ENCODE measurements at regions not wholly inside any gene's neighbourhood (a gene's known extent, or its start where the extent isn't known, plus 50 kb on each side); places are given as distances from the start of the nearest gene placed in this dataset.

DNA sequence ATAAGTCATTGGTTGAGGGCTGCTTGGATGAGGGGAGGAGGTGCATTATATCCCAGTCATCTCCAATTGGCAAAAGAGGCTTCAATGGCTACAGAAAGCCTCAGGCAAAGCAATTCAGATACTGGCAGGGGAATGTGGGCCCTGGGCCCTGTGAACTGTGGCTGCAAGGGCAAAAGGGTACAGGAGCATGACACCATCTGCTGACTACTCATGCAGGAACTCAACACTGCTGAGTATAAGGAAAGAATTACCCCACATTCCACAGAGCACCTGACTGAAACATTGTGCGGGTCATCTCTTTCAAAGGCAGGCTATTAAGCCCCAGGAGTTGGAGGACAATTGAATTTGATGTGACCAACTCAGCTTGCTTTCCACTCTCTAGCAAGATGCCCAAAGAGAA lies 92.1 kb upstream of the SPTLC3 start:
- H3F3A ChIP-seq (ENCODE audit: insufficient read depth), result no peaks in the 10 kb centered on the region
- H3K36me3 ChIP-seq (ENCODE audit: low read length), result no peaks in the 10 kb centered on the region
- H2AFZ ChIP-seq (ENCODE audit: low read depth, low read length, severe bottlenecking), result no peak overlapping the region
- H3K4me3 ChIP-seq (ENCODE audit: insufficient read depth, low read length, poor library complexity, severe bottlenecking), result no peak overlapping the region
- no peak overlapping the region for H3K9ac ChIP-seq (ENCODE audit: low read length)
- H3K9me2 ChIP-seq (replicated peaks; ENCODE audit: insufficient read depth, low read length), result no peaks in the 10 kb centered on the region
- TF ChIP-seq, protein P1, sequence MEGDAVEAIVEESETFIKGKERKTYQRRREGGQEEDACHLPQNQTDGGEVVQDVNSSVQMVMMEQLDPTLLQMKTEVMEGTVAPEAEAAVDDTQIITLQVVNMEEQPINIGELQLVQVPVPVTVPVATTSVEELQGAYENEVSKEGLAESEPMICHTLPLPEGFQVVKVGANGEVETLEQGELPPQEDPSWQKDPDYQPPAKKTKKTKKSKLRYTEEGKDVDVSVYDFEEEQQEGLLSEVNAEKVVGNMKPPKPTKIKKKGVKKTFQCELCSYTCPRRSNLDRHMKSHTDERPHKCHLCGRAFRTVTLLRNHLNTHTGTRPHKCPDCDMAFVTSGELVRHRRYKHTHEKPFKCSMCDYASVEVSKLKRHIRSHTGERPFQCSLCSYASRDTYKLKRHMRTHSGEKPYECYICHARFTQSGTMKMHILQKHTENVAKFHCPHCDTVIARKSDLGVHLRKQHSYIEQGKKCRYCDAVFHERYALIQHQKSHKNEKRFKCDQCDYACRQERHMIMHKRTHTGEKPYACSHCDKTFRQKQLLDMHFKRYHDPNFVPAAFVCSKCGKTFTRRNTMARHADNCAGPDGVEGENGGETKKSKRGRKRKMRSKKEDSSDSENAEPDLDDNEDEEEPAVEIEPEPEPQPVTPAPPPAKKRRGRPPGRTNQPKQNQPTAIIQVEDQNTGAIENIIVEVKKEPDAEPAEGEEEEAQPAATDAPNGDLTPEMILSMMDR (IDR thresholded peaks at IDR 0.05; ENCODE audit: insufficient read depth, low read length, poor library complexity, severe bottlenecking), result no peak
- no peak for TF ChIP-seq EZH2phosphoT487 (conservative IDR thresholded peaks at IDR 0.05; ENCODE audit: low read length)
- H3K4me2 ChIP-seq (ENCODE audit: low read depth, low read length, poor library complexity, severe bottlenecking), result no peak overlapping the region
- H4K20me1 ChIP-seq (ENCODE audit: low read depth, low read length), result no peaks in the 10 kb centered on the region
- no peaks in the 10 kb centered on the region for H3K27me3 ChIP-seq (ENCODE audit: low read length)
- H3K27ac ChIP-seq (ENCODE audit: low read depth, low read length), result no peak overlapping the region
- no peaks in the 10 kb centered on the region for H3K9me3 ChIP-seq (ENCODE audit: insufficient read depth, low read length)
- no peaks in the 10 kb centered on the region for H3K79me2 ChIP-seq (ENCODE audit: insufficient read depth, low read length)

- Histone ChIP-seq H4K20me1 (ENCODE audit: low read depth, low read length) (no peaks in the 10 kb centered on the region), H3K9ac (ENCODE audit: low read length) (no peak overlapping the region), H3K36me3 (ENCODE audit: low read length) (no peaks in the 10 kb centered on the region), H3K27me3 (ENCODE audit: low read length) (no peaks in the 10 kb centered on the region), H3K4me2 (ENCODE audit: low read depth, low read length, poor library complexity, severe bottlenecking) (no peak overlapping the region), H3K9me2 (replicated peaks; ENCODE audit: insufficient read depth, low read length) (no peaks in the 10 kb centered on the region), H3K9me3 (ENCODE audit: insufficient read depth, low read length) (no peaks in the 10 kb centered on the region), H2AFZ (ENCODE audit: low read depth, low read length, severe bottlenecking) (no peak overlapping the region), H3K4me3 (ENCODE audit: insufficient read depth, low read length, poor library complexity, severe bottlenecking) (no peak overlapping the region), H3F3A (ENCODE audit: insufficient read depth) (no peaks in the 10 kb centered on the region), H3K79me2 (ENCODE audit: insufficient read depth, low read length) (no peaks in the 10 kb centered on the region), H3K27ac (ENCODE audit: low read depth, low read length) (no peak overlapping the region)
- TF ChIP-seq, protein P1 (IDR thresholded peaks at IDR 0.05; ENCODE audit: insufficient read depth, low read length, poor library complexity, severe bottlenecking), result no peak
- no peak for TF ChIP-seq EZH2phosphoT487 (conservative IDR thresholded peaks at IDR 0.05; ENCODE audit: low read length)
These were observed 84.6 kb upstream of the SPTLC3 start for GRCh38 chr20:12924126-12924525.

- Histone ChIP-seq H3K79me2 (ENCODE audit: insufficient read depth, low read length) (no peaks in the 10 kb centered on the region), H4K20me1 (ENCODE audit: low read depth, low read length) (no peaks in the 10 kb centered on the region), H3K9me3 (ENCODE audit: insufficient read depth, low read length) (no peaks in the 10 kb centered on the region), H3K9ac (ENCODE audit: low read length) (no peak overlapping the region), H3K36me3 (ENCODE audit: low read length) (no peaks in the 10 kb centered on the region), H2AFZ (ENCODE audit: low read depth, low read length, severe bottlenecking) (no peak overlapping the region), H3K4me3 (ENCODE audit: insufficient read depth, low read length, poor library complexity, severe bottlenecking) (no peak overlapping the region), H3K27me3 (ENCODE audit: low read length) (no peaks in the 10 kb centered on the region), H3K4me2 (ENCODE audit: low read depth, low read length, poor library complexity, severe bottlenecking) (no peak overlapping the region), H3K9me2 (replicated peaks; ENCODE audit: insufficient read depth, low read length) (no peaks in the 10 kb centered on the region), H3F3A (ENCODE audit: insufficient read depth) (no peaks in the 10 kb centered on the region), H3K27ac (ENCODE audit: low read depth, low read length) (no peak overlapping the region)
- no peak for TF ChIP-seq EZH2phosphoT487 (conservative IDR thresholded peaks at IDR 0.05; ENCODE audit: low read length)
- TF ChIP-seq, protein P1 (IDR thresholded peaks at IDR 0.05; ENCODE audit: insufficient read depth, low read length, poor library complexity, severe bottlenecking), result peak; percentile 54
These were observed 83.5 kb upstream of the SPTLC3 start for GRCh38 chr20:12925210-12925755.
